GM11168 (cell line): ENCODE measurements at regions not wholly inside any gene's neighbourhood (a gene's known extent, or its start where the extent isn't known, plus 50 kb on each side); places are given as distances from the start of the nearest gene placed in this dataset.

Source experiments
- in situ Hi-C: fragments of 300-500 bp; cut with MboI; formaldehyde crosslinking; loops from one replicate; pipeline ENCODE4 v1.12.0; 2022; ENCODE audit warnings: low sequenced_read_pairs; ENCODE audit not compliant: unreplicated experiment

DNA sequence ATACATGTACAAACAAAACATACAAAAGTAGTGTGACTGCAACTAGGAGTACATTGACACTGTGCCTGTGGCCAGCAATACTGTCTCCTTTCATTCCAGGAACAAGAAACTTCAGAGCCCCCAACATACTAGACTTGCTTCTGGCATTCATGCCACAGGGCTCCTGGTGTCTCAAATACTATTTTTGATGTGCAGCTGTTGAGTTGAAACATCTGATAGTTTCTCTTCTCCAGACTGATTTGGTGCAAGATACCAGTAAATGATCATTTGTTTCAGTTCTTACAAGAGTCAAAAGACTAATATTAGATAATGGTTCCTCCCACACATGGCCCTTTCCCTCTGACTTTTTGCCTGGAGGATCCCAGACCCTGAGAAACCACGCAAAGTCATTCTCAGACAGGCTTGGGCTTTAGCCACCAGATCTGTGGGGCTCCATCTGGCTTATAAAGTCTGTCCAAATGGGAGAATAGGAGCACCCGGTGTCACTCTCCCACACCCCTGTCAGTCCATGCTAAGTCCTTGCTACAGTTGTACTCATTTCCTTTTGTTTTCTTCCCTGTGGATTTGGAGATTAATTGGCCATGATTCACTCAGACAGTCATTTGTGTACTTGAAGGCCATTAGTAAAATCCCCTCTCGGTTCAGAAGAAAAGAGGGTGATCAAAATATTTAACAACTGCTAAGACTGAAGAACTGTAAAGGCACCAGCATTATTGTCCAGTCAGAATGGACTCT is 163.5 kb upstream of the RUNX1 start:
- in situ Hi-C loops: no loop called here

- in situ Hi-C loops: no loop called here
Measured at GRCh38 chr21:35211782-35212181, 162.7 kb upstream of the RUNX1 start.

DNA sequence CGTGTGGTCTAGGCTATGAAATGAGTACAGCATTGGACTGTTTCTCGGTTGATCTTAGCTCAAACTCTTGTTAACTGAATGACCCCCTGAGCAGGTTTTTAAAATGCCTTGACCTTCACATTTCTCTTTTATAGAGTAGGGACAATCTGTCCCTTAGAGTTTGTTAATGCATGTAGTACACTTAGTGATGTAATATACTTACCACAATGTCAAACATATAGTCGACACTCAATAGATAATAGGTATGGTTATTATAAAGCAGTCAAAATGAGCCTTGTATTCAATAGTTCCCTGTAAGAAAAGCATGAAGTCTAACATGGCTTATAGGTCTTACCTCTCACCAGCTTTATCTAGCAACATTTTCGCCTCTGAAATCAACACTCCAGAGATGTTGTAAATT is 161.0 kb upstream of the RUNX1 start:
- in situ Hi-C loops: no loop called here

- in situ Hi-C loops: no loop called here
Measured at GRCh38 chr21:35208810-35209517, 159.9 kb upstream of the RUNX1 start.

GRCh38 chr21:35208104-35208503 is 159.0 kb upstream of the RUNX1 start:
- in situ Hi-C loops: no loop called here

DNA sequence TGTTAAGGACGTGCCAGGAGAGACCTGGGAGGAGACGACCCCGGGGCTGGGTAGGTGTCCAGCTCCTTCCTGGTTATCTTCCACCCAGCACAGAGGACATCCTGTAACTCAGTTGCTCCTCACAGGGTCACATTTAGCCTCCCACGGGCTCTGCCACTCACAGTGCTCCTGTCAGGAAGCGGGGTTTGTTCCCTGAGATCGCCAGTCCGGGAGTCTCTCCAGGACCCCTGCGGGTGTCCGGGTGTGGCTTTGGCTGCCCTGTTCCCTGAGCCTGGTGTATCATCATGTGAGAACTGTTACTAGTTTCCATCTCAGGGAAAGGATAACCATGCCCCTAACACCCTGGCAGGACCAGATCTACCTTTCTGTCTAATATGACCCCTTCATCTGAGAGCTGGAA is 158.2 kb upstream of the RUNX1 start:
- in situ Hi-C loops: no loop called here

DNA sequence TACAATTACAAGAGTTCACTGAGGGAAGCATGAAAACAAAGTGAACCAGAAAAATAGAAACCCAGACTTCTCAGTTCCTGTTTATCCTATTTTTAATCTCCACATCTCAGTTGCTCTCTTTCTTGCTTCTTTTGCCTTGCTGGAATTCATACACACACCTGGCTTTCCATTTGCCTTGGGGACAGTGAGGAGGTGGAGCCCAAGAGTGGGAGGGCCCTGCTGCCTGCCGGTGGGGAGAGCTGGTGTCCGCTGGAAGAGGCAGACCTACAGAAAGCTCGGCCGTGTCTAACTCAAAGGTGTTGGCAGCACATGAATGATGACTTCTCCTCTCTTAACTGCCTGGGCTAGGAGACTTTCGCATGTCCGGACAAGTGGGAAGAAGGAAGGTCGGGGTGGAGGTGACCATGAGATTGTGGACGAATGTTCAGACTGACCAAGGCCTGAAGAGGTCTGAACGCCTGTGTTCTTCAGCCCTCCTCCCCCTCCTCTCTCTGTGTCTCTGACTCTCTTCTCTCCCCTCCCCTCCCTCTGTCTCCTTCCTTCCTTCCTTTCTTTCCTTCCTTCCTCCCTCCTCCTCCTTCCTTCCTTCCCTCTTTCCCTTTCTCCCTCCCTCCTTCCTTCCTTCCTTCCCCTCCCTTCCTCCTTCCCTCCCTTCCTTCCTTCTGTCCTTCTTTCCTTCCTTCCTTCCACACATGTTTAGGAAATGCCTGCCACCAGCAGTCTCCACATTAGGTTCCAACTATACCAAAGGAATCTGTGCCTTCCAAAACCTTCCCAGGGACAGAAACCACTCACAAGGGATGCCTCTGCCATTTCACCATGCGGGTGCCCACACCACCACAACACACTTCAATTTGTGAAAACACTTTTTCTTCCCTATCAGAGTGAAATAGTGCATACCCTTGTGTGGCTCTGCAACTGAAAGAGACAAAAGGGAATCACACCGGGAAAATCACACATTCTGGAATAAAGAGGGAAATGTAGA is 157.3 kb upstream of the RUNX1 start:
- in situ Hi-C loops: no loop called here

- in situ Hi-C loops: no loop called here
Measured at GRCh38 chr21:35204850-35205541, 155.9 kb upstream of the RUNX1 start.

GRCh38 chr21:35204125-35204524 is 155.0 kb upstream of the RUNX1 start:
- in situ Hi-C loops: no loop called here

- in situ Hi-C loops: no loop called here
Measured at GRCh38 chr21:35203093-35203977, 154.2 kb upstream of the RUNX1 start.

- in situ Hi-C loops: no loop called here
Measured at GRCh38 chr21:35202431-35202830, 153.3 kb upstream of the RUNX1 start.

DNA sequence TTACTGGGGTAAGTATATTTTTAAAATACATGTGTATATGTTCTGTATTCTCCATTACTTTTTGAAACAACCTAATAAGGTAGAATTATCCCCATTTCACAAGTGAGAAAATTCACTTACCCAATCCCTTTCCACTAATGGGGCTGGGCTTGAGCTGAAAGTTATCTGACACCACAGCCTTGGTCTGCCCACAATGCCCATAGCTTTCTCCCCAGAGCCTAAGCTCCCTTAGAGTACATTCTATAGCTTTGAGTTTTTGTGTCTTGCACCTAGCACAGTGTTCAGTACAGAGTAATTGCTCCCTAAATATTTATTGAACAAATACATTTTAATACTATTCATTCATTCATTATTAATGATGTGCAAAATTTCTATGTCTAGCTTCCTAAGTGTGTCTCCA is 152.7 kb upstream of the RUNX1 start:
- in situ Hi-C loops: no loop called here

- in situ Hi-C loops: no loop called here
Measured at GRCh38 chr21:35201288-35201687, 152.2 kb upstream of the RUNX1 start.

GRCh38 chr21:35199733-35200015 is 150.6 kb upstream of the RUNX1 start:
- in situ Hi-C loops: no loop called here

- in situ Hi-C loops: no loop called here
Measured at GRCh38 chr21:35198982-35199732, 150.1 kb upstream of the RUNX1 start.

- in situ Hi-C loops: no loop called here
Measured at GRCh38 chr21:35198565-35198964, 149.5 kb upstream of the RUNX1 start.

DNA sequence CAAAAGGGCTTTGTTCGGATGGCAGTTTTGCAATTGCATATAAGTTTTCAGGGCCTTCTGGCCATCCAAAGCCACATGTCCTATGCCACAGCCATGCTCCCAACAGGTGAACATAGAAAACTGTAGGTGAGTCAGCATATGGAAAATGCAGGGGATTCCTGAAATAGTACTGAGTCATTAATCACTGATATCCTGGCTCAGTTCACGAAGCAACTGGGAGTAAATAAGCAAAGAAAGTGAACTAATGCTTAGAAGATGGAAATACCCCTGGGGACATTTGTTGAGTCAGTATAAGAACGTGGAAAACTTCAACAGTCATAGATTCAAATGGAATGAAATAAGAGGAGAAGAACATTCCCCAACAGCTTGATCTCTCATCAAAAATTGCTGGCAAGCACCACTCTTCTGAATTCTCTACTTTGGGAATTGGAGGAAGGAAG is 148.9 kb upstream of the RUNX1 start:
- in situ Hi-C loops: no loop called here

DNA sequence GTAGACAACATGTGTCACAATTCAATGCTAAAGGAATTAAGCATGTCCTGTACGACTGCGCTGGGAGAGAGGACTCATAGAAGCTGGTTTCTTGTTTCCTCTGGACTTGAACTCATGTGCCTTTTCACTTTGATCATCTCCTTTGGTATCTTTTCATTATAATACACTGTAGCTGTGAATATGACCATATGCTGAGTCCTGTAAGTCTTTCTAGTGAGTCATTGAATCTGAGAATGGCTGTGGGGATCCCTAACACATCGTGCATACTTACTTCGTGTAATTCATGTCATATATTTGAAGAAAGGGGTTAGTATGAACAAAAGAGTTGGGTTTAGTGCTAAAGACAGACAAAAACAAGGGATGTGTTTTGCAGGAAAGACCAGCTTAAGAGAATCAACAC is 148.1 kb upstream of the RUNX1 start:
- in situ Hi-C loops: no loop called here

DNA sequence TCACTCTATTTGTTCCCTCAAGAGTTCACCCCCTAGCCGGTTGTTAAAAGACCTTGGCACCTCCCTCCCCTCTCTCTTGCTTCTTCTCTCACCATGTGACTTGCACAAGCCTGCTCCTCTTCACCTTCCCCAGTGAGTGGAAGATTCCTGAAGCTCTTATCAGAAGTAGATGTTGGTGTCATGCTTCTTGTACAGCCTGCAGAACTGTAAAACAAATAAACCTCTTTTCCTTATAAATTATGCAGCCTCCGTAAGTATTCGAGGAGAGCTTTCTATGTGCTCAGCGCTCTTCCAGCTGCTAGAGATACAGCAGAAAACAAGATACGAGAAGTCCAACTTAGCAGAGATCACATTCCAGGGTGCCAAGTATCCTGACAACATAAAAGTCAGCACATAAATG is 147.0 kb upstream of the RUNX1 start:
- in situ Hi-C loops: no loop called here
